Keratinocyte (primary cell): ENCODE measurements at regions not wholly inside any gene's neighbourhood (a gene's known extent, or its start where the extent isn't known, plus 50 kb on each side); places are given as distances from the start of the nearest gene placed in this dataset.

ENCODE experiments used
- CTCF ChIP-seq, 3 experiments: IDR thresholded peaks in 1 of 3; conservative IDR thresholded peaks in 1 of 3; optimal IDR thresholded peaks in 1 of 3; 2 replicates in 2 of 3; 3 replicates in 1 of 3; pipeline versions ENCODE3 to v1.5.1; 2011; ENCODE audit warnings: low read length in 3 of 3, mild to moderate bottlenecking in 3 of 3, moderate library complexity in 2 of 3, control low read depth in 1 of 3, inconsistent platforms in 1 of 3; ENCODE audit not compliant: insufficient read depth in 2 of 3; ENCODE audit errors: extremely low read depth in 1 of 3
- EZH2 ChIP-seq: IDR thresholded peaks from one replicate; pipeline ENCODE4 v1.6.1; 2012; ENCODE audit warnings: inconsistent platforms, mild to moderate bottlenecking, low read length, moderate library complexity

GRCh38 chr20:55515832-55516231 lies 489.5 kb downstream of the CBLN4 start:
- TF ChIP-seq EZH2 (no peak), CTCF (optimal IDR thresholded peaks at IDR 0.05 in 1 of 3, IDR thresholded peaks at IDR 0.05 in 1 of 3, conservative IDR thresholded peaks at IDR 0.05 in 1 of 3; ENCODE audit: extremely low read depth in 1 of 3, insufficient read depth in 2 of 3, low read length in 3 of 3) (no peak)
